Aorta (tissue), 5 donors: ENCODE measurements at regions not wholly inside any gene's neighbourhood (a gene's known extent, or its start where the extent isn't known, plus 50 kb on each side); places are given as distances from the start of the nearest gene placed in this dataset.

Source experiments
- ATAC-seq: fragments of 200-7000 bp; cut with Tn5 transposase; one replicate; pipeline ENCODE4 v1.9.1; 2022; ENCODE audit warnings: moderate library complexity; ENCODE audit not compliant: low FRiP score
- DNase-seq, 2 donors: peaks; one replicate each; pipeline ENCODE4 v3.0.0-alpha.2; 2020
- H3K27ac ChIP-seq, 2 donors: one replicate each; pipeline ENCODE4 v1.5.1; 2013; ENCODE audit warnings: low read length in 2 of 2, mild to moderate bottlenecking in 2 of 2, moderate library complexity in 2 of 2, control low read depth in 1 of 2, inconsistent platforms in 1 of 2, low read depth in 1 of 2
- H3K27me3 ChIP-seq, 2 donors: one replicate each; pipeline ENCODE4 v1.6.1; 2013; ENCODE audit warnings: control low read depth in 1 of 2, low read length in 1 of 2, mild to moderate bottlenecking in 1 of 2, moderate library complexity in 1 of 2; ENCODE audit not compliant: insufficient read depth in 2 of 2, control insufficient read depth in 1 of 2
- H3K36me3 ChIP-seq, 2 donors: one replicate each; pipeline ENCODE4 v1.6.1; 2013; ENCODE audit warnings: control low read depth in 1 of 2, low read length in 1 of 2, mild to moderate bottlenecking in 1 of 2; ENCODE audit not compliant: insufficient read depth in 2 of 2, control insufficient read depth in 1 of 2
- H3K4me1 ChIP-seq, 2 donors: one replicate each; pipeline ENCODE4 v1.6.1; 2013; ENCODE audit warnings: low read length in 2 of 2, control low read depth in 1 of 2, mild to moderate bottlenecking in 1 of 2, moderate library complexity in 1 of 2; ENCODE audit not compliant: insufficient read depth in 2 of 2, control insufficient read depth in 1 of 2
- H3K4me3 ChIP-seq, 2 donors: one replicate each; pipeline ENCODE4 v1.5.1; 2013; ENCODE audit warnings: low read length in 2 of 2, control low read depth in 1 of 2, mild to moderate bottlenecking in 1 of 2
- H3K9me3 ChIP-seq: one replicate; pipeline ENCODE4 v1.6.1; 2013; ENCODE audit warnings: mild to moderate bottlenecking, low read length; ENCODE audit not compliant: control insufficient read depth
- WGBS, 2 donors: extraction: QIAGEN DNeasy Blood & Tissue Kit; methylation state at CpG; one replicate each; pipeline ENCODE4 v1.1.7; 2013; 5-methylcytosine and 5-hydroxymethylcytosine counted together
- intact Hi-C, 2 donors: fragments of 100-400 bp; cut with DNase I; formaldehyde crosslinking; loops; one replicate each; pipeline versions ENCODE4 v1.14.2 to v1.15.0; 2022
- donor health status: healthy with polysubstance abuse.
- donor health status: Bipolar disorder and iron deficiency.
- donor health status: DM: no; HTN: no; CAD: no.
- donor health status: DM: no; HTN: no; CAD: no.
- donor health status: DM: yes; HTN: yes; CAD: no.

GRCh38 chr6:92361990-92362389 is 1057.4 kb downstream of the EPHA7 start:
- ATAC-seq: no peak
- no peak overlapping the region for H3K27ac ChIP-seq

GRCh38 chr6:92354270-92354829 is 1065.0 kb downstream of the EPHA7 start:
- no peaks in the 10 kb centered on the region for H3K9me3 ChIP-seq
- no peak for ATAC-seq
- H3K4me1 ChIP-seq: no peaks in the 10 kb centered on the region
- 87 to 95% methylated on average over 2 of the region's 2 CpGs for WGBS, 2 donors
- H3K27me3 ChIP-seq: no peaks in the 10 kb centered on the region
- no peaks in the 10 kb centered on the region for H3K36me3 ChIP-seq
- no peak overlapping the region for H3K4me3 ChIP-seq
- intact Hi-C loops: no loop called here
- DNase-seq: no peak
- H3K27ac ChIP-seq: no peak overlapping the region

More at GRCh38 chr6:92361990-92362389, 1057.4 kb downstream of the EPHA7 start:
- no peaks in the 10 kb centered on the region for H3K4me1 ChIP-seq
- no peaks in the 10 kb centered on the region for H3K27me3 ChIP-seq
- H3K4me3 ChIP-seq: no peak overlapping the region
- no peaks in the 10 kb centered on the region for H3K36me3 ChIP-seq
- no peak for DNase-seq
- intact Hi-C loops: no loop called here
- WGBS, 2 donors: 94 to 95% methylated on average over 9 of the region's 9 CpGs
- H3K9me3 ChIP-seq: no peaks in the 10 kb centered on the region

DNA sequence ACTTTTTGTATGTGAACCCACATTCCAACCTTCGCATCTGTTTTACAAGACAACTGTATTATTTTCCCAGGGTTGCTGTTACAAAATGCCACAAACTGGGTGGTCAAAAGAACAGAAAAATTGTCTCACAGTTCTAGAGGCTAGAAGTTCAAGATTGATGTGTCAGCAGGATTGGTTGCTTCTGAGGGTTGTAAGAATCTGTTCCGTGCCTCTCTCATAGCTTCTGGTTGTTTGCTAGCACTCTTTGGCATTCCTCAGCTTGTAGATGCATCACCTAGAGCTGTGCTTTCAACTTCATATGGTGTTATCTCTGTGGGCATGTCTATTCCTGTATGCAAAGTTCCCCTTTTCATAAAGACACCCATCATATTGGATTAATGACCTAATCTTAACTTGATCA is 1067.2 kb downstream of the EPHA7 start:
- Histone ChIP-seq H3K4me1 (no peaks in the 10 kb centered on the region), H3K9me3 (no peaks in the 10 kb centered on the region), H3K27ac (no peak overlapping the region), H3K36me3 (no peaks in the 10 kb centered on the region), H3K4me3 (no peak overlapping the region), H3K27me3 (no peaks in the 10 kb centered on the region)
- ATAC-seq: no peak
- DNase-seq: no peak
- WGBS, 2 donors: 79 to 93% methylated on average over 2 of the region's 2 CpGs
- intact Hi-C loops: no loop called here

- ATAC-seq (no peak), DNase-seq (no peak)
- Histone ChIP-seq H3K27me3 (no peaks in the 10 kb centered on the region), H3K27ac (no peak overlapping the region), H3K4me3 (no peak overlapping the region), H3K4me1 (no peaks in the 10 kb centered on the region), H3K9me3 (no peaks in the 10 kb centered on the region), H3K36me3 (no peaks in the 10 kb centered on the region)
- WGBS, 2 donors: 54 to 65% methylated on average over 3 of the region's 3 CpGs
- intact Hi-C loops: no loop called here
Measured at GRCh38 chr6:92341201-92341600, 1078.2 kb downstream of the EPHA7 start.

- no peak for DNase-seq
Measured at GRCh38 chr6:92339936-92340640, 1079.3 kb downstream of the EPHA7 start.

GRCh38 chr6:92337571-92337970 is 1081.8 kb downstream of the EPHA7 start:
- no peak for DNase-seq
- H3K27ac ChIP-seq: no peak overlapping the region
- H3K36me3 ChIP-seq: no peaks in the 10 kb centered on the region
- H3K27me3 ChIP-seq: no peaks in the 10 kb centered on the region
- H3K4me1 ChIP-seq: no peaks in the 10 kb centered on the region
- no peak for ATAC-seq
- H3K9me3 ChIP-seq: no peaks in the 10 kb centered on the region
- H3K4me3 ChIP-seq: no peak overlapping the region
- 69 to 71% methylated on average over 2 of the region's 2 CpGs for WGBS, 2 donors
- intact Hi-C loops: no loop called here

More at GRCh38 chr6:92339936-92340640, 1079.3 kb downstream of the EPHA7 start:
- Histone ChIP-seq H3K27ac (no peak overlapping the region), H3K27me3 (no peaks in the 10 kb centered on the region), H3K36me3 (no peaks in the 10 kb centered on the region), H3K4me3 (no peak overlapping the region), H3K9me3 (no peaks in the 10 kb centered on the region), H3K4me1 (no peaks in the 10 kb centered on the region)
- no peak for ATAC-seq
- WGBS, 2 donors: 69 to 70% methylated on average over 4 of the region's 4 CpGs
- intact Hi-C loops: no loop called here

- ATAC-seq (no peak), DNase-seq (no peak)
- Histone ChIP-seq H3K9me3 (no peaks in the 10 kb centered on the region), H3K36me3 (no peaks in the 10 kb centered on the region), H3K27ac (no peak overlapping the region), H3K4me1 (no peaks in the 10 kb centered on the region), H3K4me3 (no peak overlapping the region), H3K27me3 (no peaks in the 10 kb centered on the region)
- WGBS, 2 donors: 13 to 16% methylated on average over 7 of the region's 7 CpGs
- intact Hi-C loops: no loop called here
Measured at GRCh38 chr6:92329208-92329847, 1090.0 kb downstream of the EPHA7 start.

GRCh38 chr6:92315312-92315711 is 1104.0 kb downstream of the EPHA7 start:
- ATAC-seq (no peak), DNase-seq (no peak)
- intact Hi-C loops: no loop called here
- H3K9me3 ChIP-seq: no peaks in the 10 kb centered on the region
- 84 to 96% methylated on average over 1 of the region's 1 CpG for WGBS, 2 donors
- H3K4me1 ChIP-seq: no peaks in the 10 kb centered on the region
- H3K27me3 ChIP-seq: no peaks in the 10 kb centered on the region
- H3K4me3 ChIP-seq: no peak overlapping the region
- no peaks in the 10 kb centered on the region for H3K36me3 ChIP-seq
- no peak overlapping the region for H3K27ac ChIP-seq

- 70 to 81% methylated on average over 4 of the region's 4 CpGs for WGBS, 2 donors
- no peaks in the 10 kb centered on the region for H3K4me1 ChIP-seq
- no peak overlapping the region for H3K27ac ChIP-seq
- intact Hi-C loops: no loop called here
- no peak overlapping the region for H3K4me3 ChIP-seq
- ATAC-seq: no peak
- no peaks in the 10 kb centered on the region for H3K36me3 ChIP-seq
- H3K9me3 ChIP-seq: no peaks in the 10 kb centered on the region
- no peaks in the 10 kb centered on the region for H3K27me3 ChIP-seq
- DNase-seq: no peak
Measured at GRCh38 chr6:92297101-92297500, 1122.3 kb downstream of the EPHA7 start.
